Hindlimb muscle (tissue), 1 donor: ENCODE measurements at regions not wholly inside any gene's neighbourhood (a gene's known extent, or its start where the extent isn't known, plus 50 kb on each side); places are given as distances from the start of the nearest gene placed in this dataset.

Experiments
- DNase-seq: peaks from one replicate; pipeline ENCODE4 v3.0.0-alpha.2; 2013

GRCh38 chr3:95029644-95030043 lies 966.8 kb downstream of the NSUN3 start:
- no peak for DNase-seq

- no peak for DNase-seq
These were observed 973.7 kb downstream of the NSUN3 start for GRCh38 chr3:95036526-95037021.

GRCh38 chr3:95037097-95037496 lies 974.2 kb downstream of the NSUN3 start:
- no peak for DNase-seq

GRCh38 chr3:95037927-95038326 lies 975.1 kb downstream of the NSUN3 start:
- no peak for DNase-seq

GRCh38 chr3:95044101-95044500 lies 981.2 kb downstream of the NSUN3 start:
- DNase-seq, result no peak

- no peak for DNase-seq
These were observed 985.7 kb downstream of the NSUN3 start for GRCh38 chr3:95048564-95048963.

- no peak for DNase-seq
These were observed 987.0 kb downstream of the NSUN3 start for GRCh38 chr3:95049841-95050240.

GRCh38 chr3:95055288-95055687 lies 992.4 kb downstream of the NSUN3 start:
- DNase-seq, result no peak

- no peak for DNase-seq
These were observed 1019.3 kb downstream of the NSUN3 start for GRCh38 chr3:95082191-95082590.

GRCh38 chr3:95084738-95085137 lies 1021.9 kb downstream of the NSUN3 start:
- no peak for DNase-seq

GRCh38 chr3:95088464-95088863 lies 1025.6 kb downstream of the NSUN3 start:
- DNase-seq, result no peak

GRCh38 chr3:95097493-95097892 lies 1034.6 kb downstream of the NSUN3 start:
- DNase-seq, result no peak

- DNase-seq, result no peak
These were observed 1058.1 kb downstream of the NSUN3 start for GRCh38 chr3:95120921-95121320.

- no peak for DNase-seq
These were observed 1060.2 kb downstream of the NSUN3 start for GRCh38 chr3:95123104-95123503.

GRCh38 chr3:95134693-95135413 lies 1072.0 kb downstream of the NSUN3 start:
- no peak for DNase-seq

- no peak for DNase-seq
These were observed 1085.2 kb downstream of the NSUN3 start for GRCh38 chr3:95148107-95148506.

GRCh38 chr3:95151590-95151989 lies 1088.7 kb downstream of the NSUN3 start:
- DNase-seq, result no peak

GRCh38 chr3:95154766-95155165 lies 1091.9 kb downstream of the NSUN3 start:
- no peak for DNase-seq

- DNase-seq, result no peak
These were observed 1099.9 kb downstream of the NSUN3 start for GRCh38 chr3:95162794-95163193.

- DNase-seq, result no peak
These were observed 1104.9 kb downstream of the NSUN3 start for GRCh38 chr3:95167748-95168147.

GRCh38 chr3:95168526-95168925 lies 1105.7 kb downstream of the NSUN3 start:
- no peak for DNase-seq

GRCh38 chr3:95172164-95172943 lies 1109.5 kb downstream of the NSUN3 start:
- DNase-seq, result no peak

GRCh38 chr3:95177096-95177495 lies 1114.2 kb downstream of the NSUN3 start:
- no peak for DNase-seq

- no peak for DNase-seq
These were observed 1121.2 kb downstream of the NSUN3 start for GRCh38 chr3:95184038-95184437.
